HG03558 (cell line): ENCODE measurements at regions not wholly inside any gene's neighbourhood (a gene's known extent, or its start where the extent isn't known, plus 50 kb on each side); places are given as distances from the start of the nearest gene placed in this dataset.
"Not testable (repeated sequence)": the region's sequence is repeated elsewhere in the genome, so short reads cannot be mapped to it uniquely, and the experiment has no call there.

ENCODE experiments used
- ATAC-seq: cut with Tn5 transposase; IDR thresholded peaks from one replicate; pipeline ENCODE4 v1.9.1; 2021; ENCODE audit warnings: moderate number of reproducible peaks; ENCODE audit not compliant: unreplicated experiment; ENCODE audit errors: extremely low read depth

DNA sequence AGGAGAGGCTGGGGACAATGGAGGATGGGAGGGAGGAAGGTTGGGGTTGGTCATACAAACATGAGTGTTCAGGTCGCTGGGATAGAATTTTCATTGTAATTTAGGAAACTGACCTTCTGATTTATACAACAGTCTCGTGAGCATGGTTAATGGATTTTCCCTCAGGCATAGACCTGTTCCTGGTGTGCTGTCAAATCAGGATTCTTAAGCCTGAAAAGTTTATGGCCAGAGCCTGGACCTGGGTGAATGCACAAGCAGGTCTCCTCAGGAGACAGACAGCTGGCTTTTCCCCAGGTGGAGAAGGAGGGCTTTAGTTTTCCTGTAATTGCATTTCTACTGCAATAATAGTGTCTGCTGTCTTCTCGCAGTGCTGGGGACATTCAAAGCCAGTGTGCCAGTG is 338.0 kb downstream of the SHQ1 start:
- ATAC-seq = no peak

DNA sequence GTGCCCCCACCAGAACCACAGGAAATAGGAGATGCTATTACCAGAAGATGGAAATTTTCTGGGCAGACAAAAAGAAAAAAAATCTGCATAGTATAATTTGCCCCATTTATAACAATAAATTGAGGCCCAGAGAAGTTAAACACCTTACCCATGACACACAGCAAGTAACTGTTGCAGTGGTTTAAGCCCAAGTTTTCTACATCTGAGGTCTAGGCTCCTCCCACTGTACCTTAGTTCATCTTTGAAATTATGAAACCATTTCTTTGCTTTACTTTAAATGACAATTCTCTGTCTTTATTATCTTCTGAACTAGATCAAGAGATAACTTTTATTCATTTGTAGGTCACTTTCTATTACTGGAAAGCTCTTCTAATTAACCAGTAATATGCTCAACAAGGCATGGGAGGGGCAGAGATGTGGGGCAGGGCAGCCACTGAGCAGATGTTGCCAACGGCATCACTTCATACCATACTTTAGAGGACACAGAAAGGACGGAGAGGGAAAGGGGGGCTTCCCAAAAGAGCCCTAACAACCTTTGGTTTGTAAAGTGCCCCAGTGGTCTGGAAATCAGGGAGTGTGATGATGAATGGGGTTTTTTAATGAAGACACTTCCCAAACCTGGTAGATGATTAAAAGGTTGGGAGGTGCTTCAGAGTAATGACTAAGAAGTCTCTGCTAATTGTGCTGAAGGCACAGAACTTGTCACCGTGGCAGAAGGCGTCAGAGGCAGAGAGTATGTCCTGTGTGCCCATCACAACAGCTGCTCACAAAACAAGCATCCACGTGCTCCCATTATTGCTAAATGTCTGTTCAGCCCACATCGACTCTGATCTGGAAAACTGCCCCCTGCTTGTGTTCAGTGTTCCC is 342.5 kb downstream of the SHQ1 start:
- no peak for ATAC-seq

DNA sequence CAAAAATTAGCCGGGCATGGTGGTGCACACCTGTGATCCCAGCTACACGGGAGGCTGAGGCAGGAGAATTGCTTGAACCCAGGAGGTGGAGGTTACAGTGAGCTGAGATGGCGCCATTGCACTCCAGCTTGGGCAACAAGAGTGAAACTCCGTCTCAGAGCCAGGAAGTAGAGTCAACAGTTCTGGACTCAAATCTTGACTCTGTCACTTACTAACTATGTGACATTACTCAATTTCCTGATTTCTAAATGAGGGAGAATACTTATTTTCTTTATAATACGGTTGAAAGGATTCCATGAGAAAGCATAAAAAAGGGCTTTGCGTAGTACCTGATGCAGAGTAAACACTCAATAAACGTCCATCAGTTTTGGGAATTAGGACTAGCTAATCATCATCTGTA is 350.7 kb downstream of the SHQ1 start:
- not testable (repeated sequence) for ATAC-seq

DNA sequence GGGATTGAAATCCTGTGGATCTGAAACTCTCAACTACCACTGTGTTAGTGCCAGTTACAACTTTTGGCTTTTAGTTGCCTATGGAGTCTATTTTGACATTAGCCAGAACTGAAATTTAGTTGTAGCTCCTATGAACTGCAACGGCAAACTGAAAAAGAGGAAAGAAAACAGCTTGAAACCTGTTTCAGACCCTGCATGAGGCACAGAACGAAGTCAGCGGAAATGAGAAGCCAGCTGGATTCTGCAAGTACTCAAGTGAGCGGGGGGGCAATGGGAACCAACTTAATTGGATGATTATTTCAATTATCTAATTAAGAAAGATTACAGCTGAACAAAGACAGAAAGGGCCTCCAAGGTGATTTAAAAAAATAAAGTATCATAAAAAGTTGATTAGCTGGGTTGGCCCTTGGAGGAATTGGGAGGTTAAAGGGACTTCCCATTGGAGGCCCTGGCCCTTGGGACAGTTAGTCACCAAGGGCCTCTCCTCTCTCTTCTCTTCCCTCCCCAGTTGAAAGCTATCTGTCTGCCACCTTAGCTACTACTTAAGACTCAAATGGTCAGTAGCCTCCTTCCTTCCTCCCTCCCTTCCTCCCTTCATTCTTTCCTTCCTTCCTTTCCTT is 352.1 kb downstream of the SHQ1 start:
- no peak for ATAC-seq

DNA sequence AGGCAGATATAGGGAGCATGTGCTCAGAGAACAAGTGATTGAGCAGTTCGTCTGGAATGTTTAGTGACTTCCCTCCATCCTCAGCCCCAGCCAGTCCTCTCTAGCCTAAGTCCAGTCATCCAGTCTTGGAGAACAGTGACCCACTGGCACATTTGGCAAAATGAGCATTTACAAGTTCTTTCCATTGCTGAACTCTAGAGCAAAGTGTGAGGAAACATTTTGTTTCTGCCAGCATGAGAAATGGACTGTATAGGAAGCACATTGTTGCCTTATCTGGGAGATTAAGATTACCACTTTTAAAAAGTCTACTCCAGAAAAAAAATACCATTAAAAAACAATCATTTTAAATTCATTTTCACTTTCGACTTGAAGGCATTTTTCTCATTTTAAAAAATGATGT is 353.6 kb downstream of the SHQ1 start:
- no peak for ATAC-seq

DNA sequence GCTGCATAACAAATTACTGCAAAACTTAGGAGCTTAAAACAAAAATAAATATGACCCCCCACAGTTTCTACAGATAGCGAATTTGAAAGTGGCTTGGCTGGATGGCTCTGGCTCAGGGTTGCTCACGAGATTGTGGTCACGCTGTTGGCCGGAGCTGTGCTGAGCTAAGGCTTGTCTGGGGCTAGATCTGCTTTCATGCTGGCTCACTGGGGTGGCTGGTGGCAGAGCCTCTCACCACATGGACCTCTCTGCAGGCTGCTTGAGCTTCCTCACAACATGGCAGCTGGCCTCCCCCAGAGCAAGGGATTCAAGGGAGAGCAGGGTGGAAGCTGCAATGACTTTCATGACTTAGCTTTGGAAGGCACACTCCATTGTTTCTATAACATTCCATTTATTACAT is 354.1 kb downstream of the SHQ1 start:
- no peak for ATAC-seq

DNA sequence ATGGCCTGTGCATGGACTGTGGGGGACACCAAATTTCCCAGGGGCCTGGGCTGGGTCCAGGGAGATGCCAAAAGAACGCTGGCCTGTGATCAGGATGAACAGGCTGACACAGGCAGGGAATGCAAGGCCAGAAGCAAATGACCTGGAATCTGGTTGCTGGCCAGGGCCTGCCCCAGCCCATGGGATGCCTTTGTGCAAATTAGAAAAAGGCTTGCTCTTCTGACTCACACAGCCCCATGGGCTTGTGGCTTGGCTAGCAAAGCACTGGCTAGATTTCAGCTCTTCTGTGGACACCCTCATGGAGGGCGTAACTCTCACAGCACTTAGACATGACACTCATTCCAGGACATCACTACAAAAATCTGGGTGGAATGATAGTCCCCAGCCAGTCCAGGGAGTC is 356.0 kb downstream of the SHQ1 start:
- no peak for ATAC-seq

DNA sequence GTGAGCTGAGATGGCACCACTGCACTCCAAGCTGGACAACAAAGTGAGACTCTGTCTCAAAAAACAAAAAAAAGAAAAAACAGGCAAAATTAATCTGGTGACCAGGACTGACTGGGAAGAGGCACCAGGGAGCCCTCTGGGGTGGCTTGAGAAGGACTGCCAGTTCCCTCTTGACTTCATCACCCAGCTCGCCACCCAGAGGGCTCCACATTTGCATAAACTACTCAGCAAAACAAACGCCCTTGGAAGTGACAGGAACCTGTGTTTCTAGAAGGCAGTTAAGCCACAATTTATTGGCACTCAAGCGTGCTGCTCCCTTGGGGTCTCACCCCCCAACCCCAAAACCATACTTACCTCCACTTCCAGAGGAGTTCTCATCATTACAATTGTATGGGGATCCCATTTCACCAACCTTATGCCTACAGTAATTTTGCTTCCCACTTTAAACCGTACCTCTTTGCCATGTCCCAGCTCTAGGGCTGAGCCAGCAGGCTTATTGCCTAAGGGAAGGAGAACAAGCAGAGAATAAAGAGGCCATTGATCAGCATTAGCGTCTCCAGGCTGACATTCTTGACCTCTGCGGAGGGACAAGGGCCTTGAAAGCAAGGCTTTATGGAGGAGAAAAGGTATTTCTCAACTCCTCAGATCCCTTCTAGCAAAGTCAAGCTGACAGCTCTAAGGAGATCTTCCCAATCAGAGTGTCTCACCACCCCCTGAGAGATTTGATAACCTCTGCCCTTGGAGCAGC is 357.4 kb downstream of the SHQ1 start:
- ATAC-seq = no peak

DNA sequence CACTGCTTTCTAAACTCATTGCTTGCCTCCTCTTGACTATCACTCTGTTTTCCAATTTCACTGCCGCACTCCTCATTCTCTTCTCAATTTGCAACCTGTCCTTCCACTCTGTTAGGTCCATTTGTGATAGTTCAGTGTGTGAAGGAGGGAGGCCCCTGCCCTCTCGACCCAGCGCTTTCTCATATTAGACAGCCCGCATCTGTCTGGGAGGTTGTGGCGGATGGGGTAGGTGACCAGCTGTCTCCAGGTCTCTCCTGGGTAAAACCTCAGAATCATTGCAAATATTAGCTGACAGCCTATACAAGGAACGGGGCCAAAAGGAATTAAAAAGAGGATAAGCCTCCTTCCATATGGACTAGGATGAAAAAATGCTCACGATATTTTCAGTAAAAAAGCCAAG is 358.3 kb downstream of the SHQ1 start:
- no peak for ATAC-seq

DNA sequence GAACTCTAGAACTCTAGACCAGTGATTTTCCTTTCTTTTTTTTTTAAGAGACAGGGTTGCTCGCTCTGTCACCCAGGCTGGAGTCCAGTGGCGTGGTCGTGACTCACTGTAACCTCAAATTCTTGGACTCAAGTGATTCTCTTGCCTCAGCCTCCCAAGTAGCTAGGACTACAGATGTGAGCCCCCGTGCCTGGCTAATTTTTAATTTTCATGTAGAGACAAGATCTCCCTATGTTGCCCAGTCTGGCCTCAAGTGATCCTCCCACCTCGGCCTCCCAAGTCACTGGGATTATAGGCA is 359.6 kb downstream of the SHQ1 start:
- no peak for ATAC-seq

DNA sequence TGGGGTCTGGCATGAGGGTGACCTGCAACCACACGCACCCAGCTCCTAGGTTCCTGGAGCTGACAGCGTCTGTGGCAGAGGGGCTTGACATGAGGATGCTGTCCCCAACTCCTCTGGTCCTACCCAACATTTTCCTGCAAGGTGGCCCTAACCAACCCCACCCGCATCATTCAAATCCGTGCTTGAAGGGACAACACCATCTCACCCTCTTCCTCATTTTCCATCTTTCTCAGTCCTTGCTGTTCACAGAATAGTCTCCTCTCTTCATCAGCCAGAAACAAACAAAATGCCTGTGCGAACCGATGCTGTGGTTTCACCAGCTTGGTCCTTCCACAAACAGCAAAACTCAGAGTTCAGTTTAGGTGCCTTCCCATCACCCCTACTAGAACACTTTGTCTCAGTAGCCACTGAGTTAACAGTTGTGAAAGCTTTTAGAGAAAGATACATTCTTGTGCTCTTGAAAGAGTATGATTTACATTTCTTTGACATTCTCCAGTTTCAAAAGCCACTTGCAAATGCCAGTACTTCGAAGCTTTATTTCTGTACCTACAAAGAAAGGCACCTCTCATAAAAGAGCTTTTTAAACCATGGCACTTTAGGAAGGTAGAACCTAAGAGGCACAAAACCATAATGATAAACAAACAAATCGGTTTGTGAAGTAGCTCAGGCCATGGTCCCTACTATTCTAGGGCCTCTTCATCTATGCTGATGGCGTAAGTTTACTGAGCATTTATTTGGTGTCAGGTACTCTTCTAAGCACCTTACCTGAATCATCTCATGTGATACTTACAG is 360.1 kb downstream of the SHQ1 start:
- ATAC-seq = no peak

DNA sequence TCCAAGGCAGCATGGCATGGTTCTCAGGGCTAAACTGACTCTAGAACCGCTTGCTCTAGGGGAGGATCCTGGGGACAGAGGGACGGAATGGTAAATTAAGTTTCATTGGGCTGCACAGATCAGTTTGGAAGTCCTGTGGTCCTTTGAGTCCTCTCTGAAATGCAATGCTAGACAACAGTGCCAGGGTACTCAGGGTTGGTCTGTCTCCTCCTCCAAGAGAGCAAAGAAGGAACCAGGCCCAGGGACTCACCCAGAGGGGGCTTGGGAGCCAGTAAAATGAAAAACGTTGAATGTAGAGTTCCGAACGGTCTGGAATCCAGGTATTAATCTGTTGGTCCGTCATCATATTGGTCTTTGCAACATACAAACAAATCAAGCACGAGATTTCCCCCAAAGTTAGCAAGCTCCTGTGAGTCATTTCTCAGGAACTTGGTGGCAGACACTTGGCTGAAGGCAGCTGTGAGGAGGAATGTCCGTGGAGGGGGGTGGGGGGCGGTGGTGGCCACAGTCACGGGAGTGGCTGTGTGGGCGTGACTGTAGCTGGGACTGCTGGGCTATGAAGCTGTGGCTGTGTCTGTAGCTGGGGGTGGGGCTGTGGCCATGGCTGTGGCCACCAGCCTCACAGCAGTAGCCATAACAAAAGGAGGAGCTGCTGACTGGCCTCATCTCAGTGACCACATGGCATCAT is 361.0 kb downstream of the SHQ1 start:
- no peak for ATAC-seq

DNA sequence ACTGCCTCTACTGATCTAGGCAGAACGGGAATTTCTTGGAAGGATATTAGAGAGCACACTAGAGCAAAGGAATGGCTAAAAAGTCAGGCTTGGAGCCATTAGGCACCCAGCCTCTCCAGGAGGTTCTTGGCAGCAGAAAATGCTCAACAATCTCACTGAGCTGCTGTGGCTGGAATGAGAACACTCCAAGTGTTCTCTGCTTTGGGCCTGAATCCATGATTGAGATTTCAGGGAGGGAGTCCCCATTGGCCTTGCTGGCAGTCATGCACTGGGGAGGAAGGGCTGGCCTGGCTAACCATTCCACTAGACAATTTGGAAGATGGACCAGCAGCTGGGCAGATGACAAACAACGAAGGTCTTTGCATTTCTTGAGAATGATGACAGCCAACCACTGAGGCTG is 362.6 kb downstream of the SHQ1 start:
- no peak for ATAC-seq

DNA sequence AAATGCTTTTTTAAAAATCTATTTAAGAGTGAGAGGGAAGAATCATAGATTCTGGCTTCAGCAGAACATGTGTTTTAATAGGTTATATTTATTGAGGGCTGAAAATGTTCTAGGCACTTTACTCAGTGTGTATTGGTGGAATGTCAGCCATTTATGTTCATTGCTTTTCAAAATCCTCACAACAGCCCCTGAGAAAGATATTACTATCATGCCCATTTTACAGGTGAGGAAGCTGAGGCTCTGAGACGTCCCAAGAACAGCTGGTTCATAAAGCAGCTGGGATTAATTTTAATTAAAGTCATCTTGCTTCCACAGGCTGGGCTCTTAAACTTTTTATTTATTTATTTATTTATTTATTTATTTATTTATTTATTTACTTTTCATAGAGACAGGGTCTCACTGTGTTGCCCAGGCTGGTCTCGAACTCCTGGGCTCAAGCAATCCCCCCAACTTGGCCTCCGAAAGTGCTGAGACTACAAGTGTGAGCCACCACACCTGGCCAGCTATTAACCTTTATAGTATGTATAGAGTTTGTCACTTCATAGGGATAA is 364.6 kb downstream of the SHQ1 start:
- no peak for ATAC-seq

DNA sequence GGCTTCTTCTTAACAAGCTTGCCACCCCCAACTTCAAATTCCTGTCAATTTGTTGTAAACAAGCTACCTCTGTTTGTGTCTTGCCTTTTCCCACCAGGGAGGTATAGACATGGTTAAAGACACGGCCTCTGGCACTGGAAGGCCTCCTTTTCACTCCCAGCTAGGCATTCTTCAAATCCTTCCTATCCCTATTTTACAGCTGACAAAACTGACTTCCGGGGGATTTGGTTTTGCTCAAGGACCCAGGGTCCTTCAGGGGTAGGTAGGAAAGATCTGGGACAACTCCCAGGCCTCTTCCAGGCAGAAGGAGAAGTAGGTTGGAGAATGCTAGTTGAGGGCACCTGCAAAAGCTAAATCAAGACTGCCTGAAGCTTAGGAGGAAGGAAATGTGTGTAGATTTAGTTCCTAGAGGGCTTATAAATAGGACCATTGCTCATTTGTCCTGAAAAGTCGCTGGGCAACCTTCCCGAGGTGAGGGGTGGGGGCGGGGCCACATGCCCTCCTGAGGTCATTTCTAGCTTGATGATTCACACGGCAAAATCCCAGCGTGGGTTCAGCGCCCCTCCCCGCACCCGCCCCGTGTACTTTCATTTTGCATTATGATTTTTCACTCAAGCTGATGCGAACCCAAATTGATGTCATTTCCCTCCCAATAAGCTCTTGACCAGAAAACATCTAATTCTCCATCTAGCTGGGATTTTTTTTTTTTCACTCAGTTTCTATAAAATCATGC is 365.5 kb downstream of the SHQ1 start:
- ATAC-seq = no peak

DNA sequence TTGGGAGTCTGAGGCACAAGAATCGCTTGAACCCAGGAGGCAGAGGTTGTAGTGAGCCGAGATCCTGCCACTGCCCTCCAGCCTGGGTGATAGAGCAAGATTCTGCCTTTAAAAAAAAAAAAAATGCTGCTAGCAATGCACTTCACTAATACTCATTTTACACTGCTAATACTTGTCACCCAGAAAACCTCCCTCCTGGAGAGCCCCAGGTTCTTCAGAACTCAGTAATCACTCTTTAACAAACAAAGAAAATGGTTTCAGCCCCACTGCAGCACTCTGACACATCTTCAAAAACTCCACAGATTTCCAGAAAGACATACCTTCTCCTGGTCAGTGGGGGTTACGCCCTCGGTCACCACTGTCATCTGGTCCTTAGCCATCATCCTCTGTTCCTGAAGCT is 366.7 kb downstream of the SHQ1 start:
- no peak for ATAC-seq

DNA sequence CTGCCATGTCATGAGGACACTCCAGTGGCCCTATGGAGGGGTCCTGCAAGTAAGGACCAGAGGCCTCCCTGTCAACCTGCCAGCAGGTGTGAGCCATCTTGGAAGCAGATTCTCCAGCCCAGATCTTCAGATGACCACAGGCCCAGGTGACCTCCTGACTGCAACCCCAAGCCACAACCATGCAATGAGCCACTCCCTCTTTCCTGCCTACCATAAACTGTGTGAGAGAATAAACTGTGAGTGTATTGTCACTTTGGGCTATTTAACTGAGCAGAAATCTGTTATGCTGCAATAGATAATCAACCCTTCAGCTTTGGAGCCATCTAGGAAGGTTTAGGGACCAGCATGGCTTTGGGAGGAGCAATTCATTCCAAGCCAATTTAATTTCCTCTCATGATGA is 367.9 kb downstream of the SHQ1 start:
- ATAC-seq = no peak

DNA sequence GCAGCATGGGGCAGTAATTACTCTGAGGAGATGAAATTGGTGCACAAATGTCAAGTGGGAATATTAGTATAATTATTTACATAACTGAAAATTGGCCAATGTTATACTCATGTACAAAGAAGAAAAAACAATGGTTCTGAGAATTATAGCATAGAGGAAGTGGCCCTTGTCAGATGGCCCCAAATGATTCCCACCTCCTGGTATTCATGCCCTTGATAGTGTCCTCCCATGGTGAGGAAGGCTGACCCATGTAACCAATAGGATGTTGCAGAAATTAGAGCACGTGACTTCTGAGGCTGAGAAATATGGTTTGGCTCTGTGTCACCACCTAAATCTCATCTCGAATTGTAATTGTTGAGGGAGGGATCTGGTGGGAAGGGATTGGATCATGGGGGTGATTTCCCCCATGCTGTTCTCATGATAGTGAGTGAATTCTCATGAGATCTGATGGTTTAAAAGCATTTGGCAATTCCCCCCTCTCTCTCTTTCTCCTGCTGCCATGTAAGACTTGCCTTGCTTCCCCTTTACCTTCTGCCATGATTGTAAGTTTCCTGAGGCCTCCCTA is 368.5 kb downstream of the SHQ1 start:
- ATAC-seq = no peak

DNA sequence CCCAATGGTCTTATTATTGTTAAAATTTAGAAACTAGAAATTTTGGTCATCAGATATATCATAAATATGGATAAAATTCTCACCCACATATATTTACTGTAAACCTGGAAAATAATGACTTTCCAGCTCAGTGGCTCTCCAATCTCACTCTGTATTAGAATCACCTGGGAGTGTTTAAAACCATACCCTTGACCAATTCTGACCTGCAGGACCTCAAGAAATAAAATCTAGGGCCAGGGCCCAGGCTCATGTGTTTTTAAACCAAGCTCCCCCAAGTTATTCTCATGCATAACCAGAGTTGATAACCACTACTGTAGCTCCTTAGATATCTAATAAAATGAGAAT is 372.1 kb downstream of the SHQ1 start:
- ATAC-seq = no peak
